Epithelial cell of prostate (primary cell): ENCODE measurements at regions not wholly inside any gene's neighbourhood (a gene's known extent, or its start where the extent isn't known, plus 50 kb on each side); places are given as distances from the start of the nearest gene placed in this dataset.

Experiments used
- DNase-seq: peaks from one replicate; pipeline ENCODE4 v3.0.0-alpha.2; 2011; ENCODE audit warnings: low read depth, low spot score
- H3K27ac ChIP-seq: fragments of 450-650 bp; 2 replicates; pipeline ENCODE4 v1.5.1; 2017; ENCODE audit warnings: mild to moderate bottlenecking

DNA sequence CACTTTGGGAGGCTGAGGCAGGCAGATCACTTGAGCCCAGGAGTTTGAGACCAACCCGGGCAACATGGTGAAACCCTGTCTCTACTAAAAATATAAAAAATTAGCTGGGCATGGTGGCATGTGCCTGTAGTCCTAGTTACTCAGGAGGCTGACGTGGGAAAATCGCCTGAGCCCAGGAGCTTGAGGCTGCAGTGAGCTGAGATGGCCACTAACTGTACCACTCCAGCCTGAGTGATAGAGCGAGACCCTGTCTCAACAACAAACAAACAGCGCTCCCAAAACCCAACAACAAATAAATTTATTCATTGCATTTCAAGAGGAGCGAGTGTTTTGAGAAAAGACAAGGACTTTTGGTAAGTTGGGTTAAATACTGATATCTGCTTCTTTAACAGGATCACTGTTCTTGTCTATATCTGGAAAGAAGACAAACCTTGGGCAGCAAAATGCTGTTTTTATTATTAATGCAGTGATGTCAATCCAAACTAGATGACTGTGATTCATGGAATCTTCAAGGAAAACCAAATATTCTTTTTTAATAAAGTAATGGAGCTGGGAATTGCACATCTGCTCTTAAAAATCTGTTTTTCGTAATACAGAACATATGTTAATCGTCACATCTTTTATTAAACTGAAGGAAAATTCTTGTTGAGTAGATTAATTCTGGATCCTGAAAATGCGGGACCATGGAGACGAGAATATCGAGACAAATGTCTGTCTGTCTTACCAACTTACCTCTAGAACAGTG, 90.8 kb upstream of the LIMCH1 start:
- no peak overlapping the region for H3K27ac ChIP-seq
- DNase-seq, result no peak

DNA sequence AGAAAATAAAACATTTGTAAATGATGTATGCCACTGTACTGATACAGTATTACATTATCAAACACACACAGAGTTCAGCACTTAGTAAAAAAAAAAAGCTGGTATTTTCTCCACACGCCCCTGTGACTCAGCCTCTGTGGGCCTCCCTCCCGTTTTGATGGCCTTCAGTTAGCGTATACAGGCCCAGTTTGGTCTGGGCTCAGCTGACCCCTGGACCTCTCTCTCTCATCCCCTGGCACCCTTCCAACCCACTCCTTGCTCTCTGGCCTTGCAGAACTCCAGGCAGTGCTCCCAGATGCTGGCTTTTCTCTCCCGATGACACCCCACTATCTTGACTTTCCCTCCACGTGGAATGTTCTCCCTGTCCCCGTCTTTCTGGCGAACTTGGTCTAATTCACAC, 89.0 kb upstream of the LIMCH1 start:
- no peak for DNase-seq

DNA sequence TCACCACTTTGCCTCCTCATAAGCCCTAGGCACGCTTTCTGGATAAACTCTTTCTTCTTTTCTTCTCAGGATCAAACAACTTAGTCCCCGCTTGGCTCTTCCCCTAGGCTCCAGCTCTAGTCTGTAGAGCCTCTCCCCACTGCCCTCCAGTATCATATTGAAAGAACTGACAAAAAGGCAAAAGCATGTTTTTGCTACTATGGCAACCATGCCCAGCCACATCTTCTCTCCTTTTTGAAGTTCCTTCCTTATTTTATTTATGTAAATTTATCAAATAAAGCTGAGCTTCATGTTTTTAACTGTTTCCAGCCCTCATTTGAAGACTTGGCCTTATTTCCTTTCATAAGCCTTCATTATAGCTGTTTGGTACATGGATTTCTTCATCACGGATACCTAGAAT, 86.0 kb upstream of the LIMCH1 start:
- H3K27ac ChIP-seq, result no peak overlapping the region
- no peak for DNase-seq

More for the DNA sequence above, 89.0 kb upstream of the LIMCH1 start:
- no peak overlapping the region for H3K27ac ChIP-seq

DNA sequence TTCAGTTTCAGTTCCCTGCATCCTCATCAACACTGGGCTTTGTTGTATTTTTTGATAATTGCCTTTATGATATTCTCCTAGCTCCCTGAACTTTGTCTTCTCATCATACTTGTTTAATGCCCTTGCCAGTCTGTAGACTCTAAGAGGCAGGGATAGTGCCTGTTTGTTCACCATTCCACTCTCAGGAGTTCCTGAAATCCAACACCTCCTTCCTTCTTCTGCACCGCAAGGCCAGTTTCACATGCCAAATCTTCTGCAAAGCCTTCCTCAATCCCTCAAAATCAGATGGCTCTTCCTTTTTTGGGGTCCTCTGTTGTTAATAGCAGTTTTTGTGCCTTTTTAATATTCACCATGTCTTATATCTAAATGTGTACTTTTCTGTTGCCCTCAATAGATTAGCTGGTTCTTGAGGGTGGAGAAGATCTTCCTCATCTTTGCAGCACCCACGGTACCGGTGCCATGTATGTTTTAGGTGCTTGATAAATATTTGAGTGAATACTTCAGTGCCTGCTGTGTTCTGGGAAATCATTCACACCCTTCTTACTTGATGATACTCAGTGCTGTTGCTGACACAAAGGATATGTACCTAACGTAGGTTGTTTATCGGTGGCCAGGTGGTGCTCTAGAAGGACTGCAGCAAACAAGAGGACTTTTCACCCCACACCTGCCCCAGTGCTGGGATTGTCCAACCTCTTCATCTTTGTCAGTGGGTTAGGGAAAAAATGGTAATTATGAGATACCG, 85.3 kb upstream of the LIMCH1 start:
- H3K27ac ChIP-seq, result no peak overlapping the region
- DNase-seq, result no peak

DNA sequence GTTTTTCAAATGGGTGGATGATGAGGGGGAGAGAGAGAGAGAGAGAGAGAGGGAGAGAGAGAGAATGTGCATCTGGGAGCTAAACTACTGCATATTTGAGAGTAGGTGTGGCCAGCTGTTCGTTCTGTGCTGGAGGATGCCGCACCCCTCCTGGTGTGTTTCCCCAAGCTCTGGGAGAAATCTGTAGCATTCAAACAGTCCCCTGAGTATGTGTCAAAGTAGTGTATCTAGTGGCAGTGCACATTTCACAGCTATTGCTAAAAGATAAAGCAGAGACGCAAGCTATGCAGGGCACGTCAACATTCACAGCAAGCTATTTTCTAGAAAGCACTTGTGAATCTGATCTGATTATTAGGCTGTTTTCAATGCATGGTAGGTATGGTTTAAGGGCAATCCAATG, 83.5 kb upstream of the LIMCH1 start:
- DNase-seq, result no peak
- no peak overlapping the region for H3K27ac ChIP-seq

DNA sequence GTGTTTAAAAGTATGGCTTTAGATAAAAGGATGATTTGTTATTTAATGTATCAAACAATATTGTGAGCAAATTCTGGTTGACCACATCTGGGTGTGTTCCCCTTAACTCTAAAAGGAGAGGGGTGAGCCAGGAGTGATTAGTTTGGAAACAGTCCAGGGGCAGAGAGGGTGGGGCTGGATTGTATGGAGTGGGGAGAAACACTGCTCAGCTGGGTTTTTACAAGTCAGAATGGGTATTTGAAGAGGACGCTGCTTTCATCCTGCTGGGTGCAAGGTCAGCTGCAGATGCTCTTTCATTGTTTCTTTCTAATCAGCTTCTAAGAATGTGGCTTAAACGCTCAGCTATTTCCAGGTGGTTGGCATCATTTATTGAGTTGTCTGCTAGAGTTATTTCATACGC, 82.8 kb upstream of the LIMCH1 start:
- no peak overlapping the region for H3K27ac ChIP-seq
- no peak for DNase-seq

DNA sequence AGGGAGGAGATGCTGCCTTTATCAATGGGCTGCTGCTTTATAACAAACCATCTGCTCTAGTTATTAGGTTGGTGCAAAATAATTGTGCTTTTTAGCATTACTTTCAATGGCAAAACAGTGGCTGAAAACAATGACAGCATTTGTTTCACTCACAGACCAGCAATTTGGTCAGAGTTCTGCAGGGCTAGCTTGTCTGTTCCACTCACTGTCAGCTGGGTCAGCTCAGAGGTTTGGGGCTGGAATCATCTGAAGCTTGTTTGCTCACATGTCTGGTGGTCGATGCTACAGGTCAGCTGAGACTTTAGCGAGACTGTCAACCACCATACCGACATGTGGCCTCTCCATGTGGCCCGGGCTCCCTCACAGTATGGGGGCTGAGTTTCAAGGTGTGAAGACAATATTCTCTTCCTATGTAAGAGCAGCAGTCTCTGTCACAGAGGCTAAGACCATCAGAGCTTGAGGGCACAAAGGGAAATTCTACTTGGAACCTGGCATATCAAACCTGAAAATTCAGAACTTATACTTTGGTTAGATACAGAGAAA, 81.3 kb upstream of the LIMCH1 start:
- no peak for DNase-seq
- no peak overlapping the region for H3K27ac ChIP-seq

DNA sequence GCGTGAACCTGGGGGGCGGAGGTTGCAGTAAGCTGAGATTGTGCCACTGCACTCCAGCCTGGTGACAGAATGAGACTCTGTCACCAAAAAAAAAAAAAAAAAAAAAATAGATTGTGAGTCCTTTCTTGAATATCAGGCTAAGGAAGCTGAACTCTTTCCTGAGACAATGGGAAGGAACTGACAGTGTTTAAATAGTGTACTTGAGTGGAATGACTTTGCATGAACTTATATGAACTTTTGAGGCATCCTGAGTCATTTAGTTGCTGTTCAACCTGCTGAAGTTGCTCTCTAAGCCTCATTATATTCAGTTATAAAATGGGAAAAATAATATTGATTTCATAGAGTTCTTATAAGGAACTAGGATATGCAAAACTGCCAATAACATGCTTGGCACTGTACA, 79.3 kb upstream of the LIMCH1 start:
- H3K27ac ChIP-seq, result no peak overlapping the region

DNA sequence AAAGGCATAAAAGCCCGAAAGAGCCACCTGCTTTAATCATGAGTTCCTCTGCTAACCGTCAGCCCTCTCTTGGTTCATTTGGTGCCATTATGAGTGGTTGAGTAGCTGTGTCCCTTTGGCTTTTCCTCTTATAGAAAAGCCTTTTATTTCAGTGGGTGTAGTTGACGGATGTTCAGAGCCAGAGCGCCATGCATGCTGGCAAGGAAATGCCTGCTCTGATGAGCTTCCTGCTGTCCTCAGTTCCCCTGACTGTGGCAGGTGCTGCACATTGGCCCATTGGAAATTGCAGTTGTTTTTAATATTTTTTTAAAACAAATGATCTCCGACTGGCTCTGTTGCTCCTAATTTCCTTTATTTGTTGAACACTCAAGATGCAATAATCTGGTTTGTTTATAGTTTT, 77.3 kb upstream of the LIMCH1 start:
- DNase-seq, result no peak
- H3K27ac ChIP-seq, result no peak overlapping the region

More for the DNA sequence above, 79.3 kb upstream of the LIMCH1 start:
- no peak for DNase-seq

DNA sequence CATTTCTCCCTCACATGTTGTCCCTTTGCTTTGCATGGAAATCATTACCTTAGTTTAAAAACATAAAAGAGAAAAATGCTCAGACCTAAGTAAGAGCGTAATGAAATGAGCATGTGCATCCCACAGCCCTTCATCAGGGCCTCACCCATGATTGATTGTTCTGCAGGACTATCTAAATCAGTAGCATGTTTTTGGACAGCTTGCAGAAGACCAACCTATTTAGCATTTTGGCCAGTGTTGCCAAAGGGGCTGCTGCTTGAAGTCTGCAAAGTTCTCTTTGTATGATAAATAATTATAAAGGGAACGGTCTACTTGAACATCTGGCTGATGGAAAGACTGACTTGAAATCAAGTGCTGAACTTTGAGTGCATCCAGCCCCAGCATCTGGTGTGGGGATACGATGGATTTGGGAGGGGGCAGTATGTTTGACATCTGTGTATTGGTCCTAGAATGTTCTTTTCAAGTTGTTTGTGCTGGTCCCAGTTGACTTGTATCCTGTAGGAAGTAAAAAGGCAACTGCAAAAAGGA, 76.1 kb upstream of the LIMCH1 start:
- H3K27ac ChIP-seq, result no peak overlapping the region

DNA sequence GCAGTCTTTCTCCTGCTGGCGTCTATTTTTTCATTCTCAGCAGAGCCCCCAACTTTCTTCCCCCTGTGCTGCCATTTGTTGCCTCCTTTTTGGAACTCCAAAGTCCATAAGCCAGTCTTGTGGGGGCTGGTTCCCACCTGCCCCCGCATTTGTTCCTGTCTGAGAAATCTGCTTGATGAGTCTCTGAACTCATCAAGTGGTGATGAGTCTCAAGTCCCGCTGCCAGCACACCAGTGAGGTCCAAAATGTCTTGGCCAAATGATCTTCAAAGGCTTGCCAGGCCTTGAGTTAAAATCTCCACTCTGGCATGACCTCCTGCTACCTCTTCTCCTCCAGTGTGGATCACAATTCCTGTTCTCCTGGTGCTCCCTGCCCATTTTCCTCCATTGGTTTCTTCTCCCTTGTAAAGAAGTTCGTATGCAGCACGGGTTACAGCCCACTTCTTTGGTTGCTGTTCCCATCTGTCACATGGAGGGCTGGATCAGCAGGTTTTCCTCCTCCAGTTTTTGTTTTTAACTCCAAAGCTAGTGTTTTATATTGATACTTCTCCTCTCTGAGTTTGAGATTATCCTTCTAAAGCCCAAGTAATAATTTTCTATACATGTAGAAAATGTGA, 72.7 kb upstream of the LIMCH1 start:
- no peak overlapping the region for H3K27ac ChIP-seq
- no peak for DNase-seq

More for the DNA sequence above, 76.1 kb upstream of the LIMCH1 start:
- no peak for DNase-seq

DNA sequence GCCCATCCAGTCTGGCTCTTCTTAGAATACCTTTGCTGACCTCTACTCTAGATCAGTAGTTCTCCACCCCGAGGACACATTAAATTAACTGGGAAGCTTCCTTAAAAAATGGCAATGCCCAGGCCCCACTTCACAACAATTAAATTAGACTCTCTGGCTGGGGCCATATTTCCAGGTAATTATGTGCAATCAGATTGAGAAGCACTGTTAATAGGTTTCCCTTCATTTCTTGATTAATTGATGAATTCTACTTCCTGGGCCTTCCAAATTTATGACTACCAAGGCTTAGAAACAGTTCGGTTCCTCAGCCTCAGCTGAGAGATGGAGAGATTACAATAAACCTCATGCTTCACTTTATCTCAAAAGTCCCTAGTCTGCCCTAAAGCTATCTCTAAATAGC, 71.7 kb upstream of the LIMCH1 start:
- no peak overlapping the region for H3K27ac ChIP-seq
- no peak for DNase-seq

DNA sequence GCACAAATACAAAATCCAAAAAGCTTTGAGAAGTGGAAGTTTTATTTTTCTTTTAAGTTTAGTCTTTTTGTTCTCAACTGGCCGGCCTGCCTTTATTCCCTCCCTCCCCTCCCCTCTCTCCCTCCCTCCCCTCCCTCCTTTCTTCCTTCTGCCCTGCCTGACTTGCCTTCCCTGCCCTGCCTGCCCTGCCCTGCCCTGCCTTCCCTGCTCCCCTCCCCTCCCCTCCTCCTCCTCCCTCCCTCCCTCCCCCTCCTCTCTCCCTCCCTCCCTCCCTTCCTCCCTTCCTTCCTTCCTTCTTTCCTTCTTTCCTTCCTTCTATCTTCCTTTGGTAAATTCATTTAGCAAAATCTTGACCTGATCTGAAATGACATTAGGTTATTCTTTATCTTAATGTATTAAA, 69.8 kb upstream of the LIMCH1 start:
- DNase-seq, result no peak
- H3K27ac ChIP-seq, result no peak overlapping the region

DNA sequence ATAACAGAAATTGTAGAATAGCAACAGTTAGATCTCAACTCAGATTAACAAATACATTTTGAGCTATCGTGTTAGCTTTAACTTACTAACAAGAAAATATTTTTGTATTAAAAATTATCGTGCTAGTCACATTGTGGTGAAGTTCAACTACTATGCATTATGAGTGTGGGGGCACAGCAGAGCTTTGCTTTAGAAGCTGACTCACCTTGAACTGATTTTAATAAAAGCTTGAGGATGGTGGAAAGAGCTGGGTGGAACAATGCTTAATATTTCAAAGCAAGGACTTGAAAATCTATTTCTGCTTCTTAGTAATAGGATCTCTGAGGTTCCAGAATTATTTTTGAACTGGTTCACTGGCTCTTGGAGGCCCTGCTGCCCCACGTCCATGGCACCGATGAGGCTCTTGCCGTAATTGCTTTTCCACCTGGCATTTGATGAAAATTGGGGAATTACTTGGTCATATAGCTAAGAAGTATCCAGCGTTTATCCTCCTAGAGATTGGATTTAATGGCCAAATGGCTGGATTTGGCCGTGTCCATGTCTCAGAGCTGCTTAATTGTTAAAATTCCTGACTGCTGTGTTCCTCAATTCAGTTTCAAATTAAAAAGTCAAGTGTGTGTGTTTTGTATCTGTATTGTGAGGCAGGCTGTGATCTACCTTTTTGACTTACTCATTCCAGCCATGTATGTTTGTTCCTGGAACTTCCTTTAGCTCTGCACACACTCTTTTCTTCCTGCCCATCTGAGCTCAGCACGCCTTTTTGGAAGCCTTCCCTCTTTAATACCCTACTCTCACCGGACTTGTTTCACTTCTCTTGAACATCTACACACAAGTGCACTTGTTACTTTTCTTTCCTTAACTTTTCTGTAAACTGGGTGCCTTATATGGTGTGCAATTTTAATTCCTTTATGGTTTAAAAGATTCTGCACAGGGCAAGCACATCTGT, 66.6 kb upstream of the LIMCH1 start:
- DNase-seq, result no peak
- no peak overlapping the region for H3K27ac ChIP-seq

DNA sequence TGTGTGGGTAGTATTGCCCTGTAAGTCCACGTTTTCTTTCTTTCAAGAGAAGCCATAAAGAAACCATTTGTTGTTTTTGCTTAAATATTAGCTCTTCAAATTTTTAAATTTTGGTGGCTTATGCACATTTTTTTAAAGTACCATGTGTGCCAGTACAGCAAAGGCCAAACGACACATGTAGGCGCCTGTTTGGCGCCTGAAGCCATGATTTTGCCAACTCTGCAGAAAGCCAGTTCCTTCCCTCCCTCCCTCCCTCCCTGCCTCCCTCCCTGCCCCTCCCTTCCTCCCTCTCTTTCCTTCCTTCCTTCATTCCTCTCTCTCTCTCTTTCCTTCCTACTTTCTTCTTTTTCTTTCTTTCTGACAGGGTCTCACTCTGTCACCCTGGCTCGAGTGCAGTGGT, 65.9 kb upstream of the LIMCH1 start:
- no peak for DNase-seq
- no peak overlapping the region for H3K27ac ChIP-seq

DNA sequence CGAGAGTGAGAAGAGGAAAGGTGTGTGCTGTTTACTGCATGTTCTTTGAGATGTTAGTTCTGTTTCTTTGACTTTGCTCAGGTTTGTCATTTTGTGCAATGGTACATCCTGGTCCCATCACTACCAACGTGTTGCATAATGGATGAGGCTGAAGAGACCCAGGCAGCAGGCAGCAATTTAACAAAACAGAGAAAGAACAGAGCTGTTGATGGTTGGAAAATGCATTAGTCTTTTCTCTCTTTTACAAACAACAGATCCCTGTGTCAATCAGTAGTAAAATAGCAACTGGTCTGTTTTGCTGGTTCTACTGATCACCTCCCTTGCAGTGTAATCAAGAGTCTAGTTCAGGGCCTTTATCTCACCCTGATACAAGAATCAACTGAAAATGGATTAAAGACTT, 64.8 kb upstream of the LIMCH1 start:
- no peak for DNase-seq
- no peak overlapping the region for H3K27ac ChIP-seq

DNA sequence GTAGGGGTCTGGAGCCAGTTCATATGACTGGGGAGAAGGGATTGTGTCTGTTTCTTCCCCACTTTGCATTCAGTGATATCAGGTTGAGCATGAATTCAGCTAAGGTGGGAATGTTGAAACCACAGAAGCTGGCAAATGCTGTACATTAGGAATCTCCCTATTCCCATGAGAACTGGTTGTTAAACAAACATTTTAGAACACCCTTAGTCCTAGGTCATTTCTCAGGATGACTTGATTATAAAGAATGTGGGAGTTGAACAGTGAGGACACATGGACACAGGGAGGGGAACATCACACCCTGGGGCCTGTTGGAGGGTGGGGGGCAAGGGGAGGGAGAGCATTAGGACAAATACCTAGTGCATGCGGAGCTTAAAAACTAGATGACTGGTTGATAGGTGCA, 62.6 kb upstream of the LIMCH1 start:
- H3K27ac ChIP-seq, result no peak overlapping the region
- no peak for DNase-seq

DNA sequence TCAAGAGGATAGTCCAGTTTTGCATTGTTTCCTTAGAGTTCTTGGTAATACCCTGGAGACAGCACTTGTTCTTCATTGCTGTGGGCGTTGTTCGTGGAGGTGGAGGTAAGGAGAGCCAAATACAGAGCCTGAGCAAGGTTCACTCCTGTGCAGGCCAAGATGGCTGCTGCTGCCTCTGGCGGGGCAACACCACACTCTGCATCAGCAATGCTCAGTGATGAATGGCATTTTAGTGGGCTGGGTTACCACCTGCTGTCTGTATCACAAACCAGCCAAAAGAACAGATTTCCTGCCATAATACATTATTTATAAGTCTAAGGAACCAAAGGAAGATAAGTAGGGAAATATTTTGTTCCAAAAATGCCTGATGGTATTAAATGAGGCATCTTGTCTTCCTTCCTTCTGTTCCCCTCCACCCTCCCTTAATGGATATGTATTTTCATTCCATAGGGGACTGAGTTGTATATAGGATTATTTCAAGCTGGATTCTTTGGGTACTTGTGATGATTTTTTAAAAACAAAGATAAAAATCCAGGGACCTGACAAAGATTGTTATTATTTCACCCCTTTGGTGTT, 61.6 kb upstream of the LIMCH1 start:
- H3K27ac ChIP-seq, result no peak overlapping the region
- no peak for DNase-seq

DNA sequence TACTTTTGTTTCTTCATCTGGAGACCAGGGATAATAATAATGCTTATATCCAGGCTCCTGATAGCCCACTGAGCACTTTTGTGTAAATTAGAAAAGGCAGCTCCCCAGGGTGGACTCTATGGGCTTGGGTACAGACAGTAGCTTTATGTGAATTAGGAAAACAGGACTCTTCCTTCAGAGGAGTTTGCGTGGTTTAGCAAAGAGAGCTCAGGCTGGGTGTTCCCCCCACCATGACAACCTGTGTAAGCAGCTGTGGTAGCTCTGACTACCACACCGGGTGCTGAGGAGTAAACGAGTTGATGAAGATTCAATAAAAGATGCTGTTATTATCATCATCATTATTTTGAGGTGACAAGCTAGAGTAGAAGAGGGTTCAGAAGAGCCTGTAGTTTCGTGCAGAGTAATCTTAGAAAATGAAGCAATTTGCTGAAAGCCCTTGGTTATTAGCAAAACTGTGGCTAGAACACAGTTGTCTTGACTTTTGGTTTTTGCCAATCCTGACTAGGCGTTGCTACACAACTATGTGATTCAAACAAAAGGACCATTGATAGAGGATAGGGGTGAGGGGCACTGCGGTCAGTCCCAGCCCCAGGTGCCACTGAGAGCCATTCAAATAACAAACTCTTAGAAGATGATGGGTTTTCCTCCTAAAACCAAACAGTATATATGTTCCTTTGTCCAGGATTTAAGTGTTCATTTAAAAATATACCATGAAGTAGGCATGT, 60.6 kb upstream of the LIMCH1 start:
- DNase-seq, result no peak
- no peak overlapping the region for H3K27ac ChIP-seq
